GM12891 (cell line): ENCODE measurements at regions not wholly inside any gene's neighbourhood (a gene's known extent, or its start where the extent isn't known, plus 50 kb on each side); places are given as distances from the start of the nearest gene placed in this dataset.

ENCODE experiments used
- POLR2A ChIP-seq: IDR thresholded peaks from 2 replicates; pipeline ENCODE4 v1.6.1; 2011; ENCODE audit warnings: low read depth, low read length, control low read depth
- TAF1 ChIP-seq: IDR thresholded peaks from 2 replicates; pipeline ENCODE4 v1.6.1; 2011; ENCODE audit warnings: low read depth, low read length, control low read depth

GRCh38 chr6:74875193-74875592, 330.7 kb downstream of the COL12A1 start:
- TF ChIP-seq POLR2A (no peak), TAF1 (no peak)
